GM19463 (cell line): ENCODE measurements at regions not wholly inside any gene's neighbourhood (a gene's known extent, or its start where the extent isn't known, plus 50 kb on each side); places are given as distances from the start of the nearest gene placed in this dataset.
"Not testable (repeated sequence)": the region's sequence is repeated elsewhere in the genome, so short reads cannot be mapped to it uniquely, and the experiment has no call there.

Experiments
- ATAC-seq: cut with Tn5 transposase; IDR thresholded peaks from one replicate; pipeline ENCODE4 v1.9.1; 2021; ENCODE audit warnings: mild to moderate bottlenecking, moderate library complexity; ENCODE audit not compliant: unreplicated experiment

DNA sequence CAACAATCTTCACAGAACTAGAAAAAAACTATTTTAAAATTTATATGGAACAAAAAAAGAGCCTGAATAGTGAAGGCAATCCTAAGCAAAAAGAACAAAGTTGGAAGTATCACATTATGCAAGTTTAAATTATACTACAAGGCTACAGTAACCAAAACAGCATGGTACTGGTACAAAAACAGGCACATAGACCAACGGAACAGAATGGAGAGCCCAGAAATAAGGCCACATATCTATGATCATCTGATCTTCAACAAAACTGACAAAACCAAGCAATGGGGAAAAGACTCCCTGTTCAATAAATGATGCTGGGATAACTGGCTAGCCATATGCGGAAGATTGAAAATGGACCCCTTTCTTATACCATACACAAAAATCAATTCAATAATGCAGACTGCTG lies 74.4 kb upstream of the RTN4 start:
- ATAC-seq, result not testable (repeated sequence)

DNA sequence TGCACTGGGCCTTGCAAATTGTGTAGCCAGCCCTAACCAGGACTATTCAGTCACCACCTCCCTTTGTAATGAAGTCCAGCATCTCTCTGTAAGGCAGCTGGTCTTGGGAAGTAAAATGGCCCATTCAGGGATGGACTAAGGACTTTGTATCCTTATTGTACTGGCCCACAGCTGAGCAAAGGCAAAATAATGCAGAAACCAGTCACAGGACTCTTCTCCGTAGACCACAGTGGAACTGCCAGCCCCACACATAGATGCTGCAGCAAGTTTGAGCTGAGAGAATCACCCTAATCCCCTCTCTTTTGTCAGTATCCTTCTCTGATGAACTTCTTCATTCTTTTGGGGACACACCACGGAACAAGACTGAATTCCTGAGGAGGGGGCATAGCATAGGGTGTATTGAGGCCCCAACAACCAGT lies 73.6 kb upstream of the RTN4 start:
- no peak for ATAC-seq

DNA sequence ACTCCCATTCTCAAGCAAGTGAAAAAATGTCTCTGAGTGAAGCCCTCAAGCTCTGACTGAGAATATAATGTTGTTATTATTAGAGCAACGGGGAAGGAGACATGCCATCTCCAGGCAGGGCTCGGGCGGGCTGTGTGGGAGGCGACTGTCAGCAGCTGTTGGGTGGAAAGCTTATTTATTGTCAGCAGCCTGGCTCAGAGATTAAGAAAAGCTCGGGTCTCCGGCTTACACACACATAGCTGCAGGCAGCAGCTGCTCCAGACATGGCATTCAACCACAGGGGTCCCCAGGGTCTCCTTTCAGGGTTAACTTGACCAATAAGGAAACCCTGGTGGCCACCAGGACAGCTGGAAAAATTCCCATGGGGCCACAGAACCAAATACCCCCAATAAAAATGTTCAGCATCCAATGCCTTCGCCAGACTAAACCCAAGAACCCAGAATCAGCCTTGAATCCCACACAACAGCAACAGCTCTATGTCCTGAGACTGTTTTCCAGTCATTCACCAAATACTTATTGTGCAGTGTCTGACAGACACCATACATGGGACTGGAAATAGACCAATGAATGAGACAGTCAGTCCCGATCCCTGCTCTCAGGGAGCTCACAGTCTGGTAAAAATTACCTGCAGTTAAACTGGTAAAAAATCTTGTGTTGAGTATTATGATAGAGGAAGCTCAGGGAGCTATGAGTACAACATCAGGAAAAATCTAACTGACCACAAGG lies 70.5 kb upstream of the RTN4 start:
- ATAC-seq, result no peak

DNA sequence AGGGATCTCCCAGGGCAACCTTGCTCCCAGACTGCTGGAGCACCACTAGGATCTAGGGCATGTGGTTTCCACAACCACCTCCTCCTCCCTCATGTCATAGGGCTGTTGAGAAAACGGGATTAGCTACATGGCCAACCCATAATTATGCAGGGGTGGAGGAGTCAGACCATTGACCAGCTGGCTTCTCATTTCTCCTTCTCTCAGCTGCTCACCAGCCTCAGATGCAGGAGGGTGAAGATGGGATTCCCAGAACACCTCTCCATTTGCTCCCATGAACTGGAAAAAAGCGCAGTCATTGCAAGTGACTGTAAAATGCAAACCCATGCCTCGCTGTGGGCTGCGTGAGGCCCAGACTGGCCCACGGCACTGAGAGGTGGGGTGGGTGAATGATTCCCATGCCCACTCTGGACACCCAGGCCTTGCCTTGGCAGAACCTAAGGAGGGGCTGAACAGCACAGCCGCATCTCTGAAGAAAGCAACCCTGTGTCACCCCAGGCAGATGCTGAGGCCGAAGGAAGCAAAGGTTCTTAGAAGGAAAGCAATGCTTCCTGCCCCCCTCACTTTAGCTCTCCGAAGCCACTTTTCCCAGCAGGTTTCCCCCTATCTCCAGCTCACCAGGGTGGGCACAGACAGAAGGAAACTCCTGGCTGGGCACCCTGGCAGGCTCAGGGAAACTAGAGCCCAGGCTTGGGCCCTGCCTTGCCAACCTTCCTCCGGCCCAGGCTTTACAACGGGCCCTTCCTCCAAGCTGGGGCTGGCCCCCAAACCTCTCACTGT lies 69.6 kb upstream of the RTN4 start:
- ATAC-seq, result no peak

DNA sequence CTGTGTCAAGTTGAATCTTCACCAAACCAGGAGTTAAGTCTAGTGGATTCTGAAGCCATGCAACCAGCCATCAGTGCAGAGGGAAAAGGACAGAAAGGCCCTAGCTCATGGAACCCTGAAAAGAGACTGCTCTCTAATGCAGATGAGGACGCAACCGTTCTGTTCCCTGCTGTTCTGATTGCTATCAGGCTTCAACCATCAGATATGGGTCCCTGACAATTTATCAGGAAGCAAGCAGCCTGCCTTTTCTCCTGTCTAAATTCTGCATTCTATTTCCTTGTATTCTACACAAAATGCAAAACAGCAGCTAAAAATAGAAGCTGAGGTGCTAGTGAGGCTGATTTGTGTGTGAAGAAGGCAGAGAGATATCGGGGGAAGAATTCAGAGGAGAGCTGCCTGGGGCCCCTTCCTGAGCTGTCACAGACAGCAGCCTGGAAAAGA lies 68.4 kb upstream of the RTN4 start:
- no peak for ATAC-seq

DNA sequence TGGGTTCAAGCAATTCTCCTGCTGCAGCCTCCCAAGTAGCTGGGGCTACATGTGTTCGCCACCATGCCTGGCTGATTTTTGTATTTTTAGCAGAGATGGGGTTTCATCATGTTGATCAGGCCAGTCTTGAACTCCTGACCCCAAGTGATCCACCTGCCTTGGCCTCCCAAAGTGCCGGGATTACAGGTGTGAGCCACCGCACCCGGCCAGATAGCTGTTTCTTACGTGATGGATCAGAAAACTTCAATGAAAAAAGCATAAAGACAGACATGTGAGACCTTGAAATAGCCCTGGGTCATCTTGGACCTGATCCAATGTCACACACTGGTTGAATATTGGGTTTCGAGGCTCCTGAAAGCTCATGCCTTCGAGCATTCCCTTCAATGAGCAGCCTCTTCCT lies 66.7 kb upstream of the RTN4 start:
- no peak for ATAC-seq

DNA sequence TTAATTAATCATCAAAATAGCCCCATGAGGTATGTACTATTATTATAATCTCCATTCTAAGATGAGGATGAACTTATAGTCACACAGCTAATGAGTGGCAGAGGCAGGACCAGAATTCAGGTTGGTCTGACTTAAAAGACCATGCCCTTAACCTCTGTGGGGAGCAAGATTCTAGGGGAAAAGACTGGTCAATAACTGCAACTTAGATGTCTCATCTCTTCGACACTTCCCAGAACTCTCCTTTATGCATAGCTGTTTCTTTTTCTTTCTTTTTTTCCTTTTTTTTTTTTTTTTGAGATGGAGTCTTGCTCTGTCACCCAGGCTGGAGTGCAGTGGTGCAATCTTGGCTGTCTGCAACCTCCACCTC lies 66.3 kb upstream of the RTN4 start:
- no peak for ATAC-seq

DNA sequence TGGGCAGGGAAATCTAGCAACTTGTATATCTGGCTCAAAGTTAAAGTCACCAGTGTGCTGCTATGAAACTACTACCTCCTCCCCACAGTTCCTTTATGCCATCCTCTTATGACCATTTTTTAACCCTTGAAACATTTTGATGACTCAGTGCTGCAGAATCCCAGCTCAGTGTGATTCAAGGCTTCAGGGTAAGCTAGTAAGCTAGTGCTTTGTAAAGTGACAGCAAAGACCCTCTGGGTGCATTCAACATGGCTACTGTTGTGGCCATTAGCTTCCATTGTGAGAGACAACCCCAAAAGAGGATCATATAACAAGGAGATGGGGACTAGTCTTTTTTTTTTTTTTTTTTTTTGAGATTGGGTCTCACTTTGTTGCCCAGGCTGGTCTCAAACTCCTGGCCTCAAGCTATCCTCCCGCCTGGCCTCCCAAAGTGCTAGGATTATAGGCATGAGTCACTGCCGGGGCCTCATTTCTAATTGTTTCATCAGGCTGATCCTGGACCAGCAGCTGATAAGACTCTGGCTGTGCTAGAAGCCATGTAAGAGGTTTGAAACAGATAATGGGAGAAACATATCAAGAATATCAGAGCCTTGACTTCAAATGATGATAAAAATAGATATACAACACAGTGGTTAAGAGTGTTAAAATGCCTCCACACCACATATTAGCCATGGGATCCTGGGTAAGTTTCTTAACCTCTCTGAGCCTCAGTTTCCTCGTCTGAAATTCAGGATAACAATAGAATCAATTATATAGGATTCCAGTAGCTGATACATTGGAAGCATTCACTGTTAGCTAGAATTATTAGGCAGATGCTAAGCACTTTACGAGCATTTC lies 65.7 kb upstream of the RTN4 start:
- ATAC-seq, result no peak

DNA sequence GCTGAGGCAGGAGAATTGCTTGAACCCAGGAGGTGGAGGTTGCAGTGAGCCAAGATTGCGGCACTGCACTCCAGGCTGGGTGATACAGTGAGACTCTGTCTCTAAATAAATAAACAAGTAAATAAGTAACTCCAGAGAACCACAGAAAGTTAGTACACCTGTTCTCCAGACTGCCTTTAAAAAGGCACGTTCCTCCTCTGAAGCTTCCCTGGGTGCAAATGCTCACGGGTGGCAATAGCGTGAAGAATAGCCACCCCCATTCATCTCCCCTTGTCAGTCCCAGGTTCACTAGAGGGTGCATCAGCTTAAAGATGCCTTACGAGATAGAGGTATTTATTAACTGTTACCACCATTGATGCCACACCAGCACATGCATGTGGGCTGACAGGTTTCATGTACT lies 64.3 kb upstream of the RTN4 start:
- peak; percentile 51 for ATAC-seq

DNA sequence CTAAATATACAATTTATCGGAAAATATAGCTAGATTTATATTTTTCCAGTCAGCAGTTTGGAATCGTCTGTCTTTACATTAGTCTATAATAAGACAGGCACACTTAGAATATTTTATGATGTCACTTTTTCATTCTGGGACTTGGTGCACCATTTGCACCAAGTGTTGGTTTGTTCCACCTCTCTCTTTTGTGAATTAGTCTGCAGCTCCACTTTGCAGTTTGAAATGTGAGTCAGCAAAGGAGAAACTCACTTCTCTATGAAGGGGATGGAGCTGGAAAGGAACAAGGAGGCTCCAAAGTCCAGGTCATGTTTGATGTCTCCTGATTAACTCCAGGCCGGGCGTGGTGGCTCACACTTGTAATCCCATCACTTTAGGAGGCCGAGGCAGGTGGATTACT lies 63.8 kb upstream of the RTN4 start:
- no peak for ATAC-seq

DNA sequence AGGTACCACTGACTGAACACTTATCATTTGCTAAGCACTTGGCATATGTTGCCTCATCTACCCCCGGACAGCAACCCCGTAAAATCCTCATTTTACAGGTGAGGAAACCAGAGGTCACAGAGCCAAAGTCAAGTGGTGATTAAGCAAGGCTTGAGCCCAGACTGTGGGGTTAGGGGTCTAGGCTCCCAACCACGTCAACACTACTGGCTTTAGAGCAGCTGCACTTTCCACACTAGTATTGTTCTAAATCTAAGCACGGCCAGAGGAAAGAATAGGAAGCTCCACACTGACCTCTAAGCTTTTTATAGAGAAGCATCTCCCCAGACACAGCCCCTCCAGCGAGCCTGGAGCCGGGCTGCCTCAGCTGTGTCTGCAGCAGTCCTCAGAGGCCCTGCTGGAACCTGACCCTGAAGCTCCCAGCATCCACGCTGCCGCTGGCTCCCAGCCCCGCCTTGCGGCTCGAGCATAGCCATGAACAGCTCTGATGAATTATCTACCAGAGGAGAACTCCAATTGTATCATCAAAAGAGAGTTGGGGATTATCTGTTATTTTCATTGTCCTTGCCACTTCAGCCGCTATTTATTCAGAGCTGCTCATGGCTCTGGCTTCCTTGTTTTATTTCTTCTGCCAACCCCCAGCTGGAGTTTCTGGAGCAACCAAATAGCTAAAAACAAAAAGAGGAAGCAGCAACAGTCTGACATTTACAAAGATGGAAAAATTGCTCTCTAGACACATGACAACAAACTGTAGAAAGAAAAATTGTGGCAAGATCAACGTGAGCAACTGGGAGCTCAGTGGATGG lies 62.2 kb upstream of the RTN4 start:
- ATAC-seq, result no peak

DNA sequence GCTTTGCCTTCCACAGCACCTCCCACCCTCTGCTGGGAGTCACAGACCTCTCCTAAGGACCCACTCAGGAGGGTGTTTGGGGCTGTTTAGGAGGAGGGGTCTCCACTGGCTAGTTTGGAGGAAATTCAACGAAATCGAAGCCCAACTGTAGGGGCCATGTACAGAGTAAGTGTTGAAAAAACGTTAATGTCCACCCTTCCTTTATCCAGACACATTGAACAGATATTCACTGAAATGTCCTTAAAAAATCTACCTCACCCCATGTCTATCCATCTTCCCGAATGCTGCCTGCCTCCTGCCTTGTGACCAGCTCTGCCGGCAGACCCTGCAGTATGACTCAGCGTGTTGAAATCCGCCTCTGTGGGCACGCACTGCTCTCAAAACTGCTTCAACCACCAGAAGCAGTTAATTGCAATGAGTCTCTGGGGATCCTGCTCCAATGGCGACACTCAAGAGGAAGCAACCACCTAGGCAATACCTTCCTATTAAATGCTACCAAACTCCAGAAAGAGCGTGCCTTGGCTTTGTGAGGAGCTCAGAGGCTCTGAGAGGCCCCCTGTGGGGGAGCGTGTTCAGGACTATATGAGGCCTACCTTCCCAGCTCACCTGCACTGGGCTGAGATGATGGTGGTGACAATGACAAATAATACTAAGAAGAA lies 61.4 kb upstream of the RTN4 start:
- ATAC-seq, result no peak

DNA sequence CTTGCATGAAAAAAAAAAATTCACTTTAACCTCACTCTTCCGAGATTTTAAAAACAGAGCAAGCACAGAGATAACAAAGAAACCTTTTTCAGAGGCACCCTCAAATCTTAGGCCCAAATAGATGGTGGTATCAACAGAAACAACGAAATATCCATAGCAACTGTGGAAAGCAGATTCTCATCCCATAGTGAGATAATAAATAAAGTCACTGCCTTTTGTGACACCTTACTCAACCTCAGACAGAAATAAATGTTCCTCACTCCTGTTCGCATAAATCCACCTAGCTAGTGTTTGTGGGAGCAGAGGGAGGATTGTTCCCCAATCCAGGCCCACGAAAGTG lies 60.9 kb upstream of the RTN4 start:
- ATAC-seq, result no peak

DNA sequence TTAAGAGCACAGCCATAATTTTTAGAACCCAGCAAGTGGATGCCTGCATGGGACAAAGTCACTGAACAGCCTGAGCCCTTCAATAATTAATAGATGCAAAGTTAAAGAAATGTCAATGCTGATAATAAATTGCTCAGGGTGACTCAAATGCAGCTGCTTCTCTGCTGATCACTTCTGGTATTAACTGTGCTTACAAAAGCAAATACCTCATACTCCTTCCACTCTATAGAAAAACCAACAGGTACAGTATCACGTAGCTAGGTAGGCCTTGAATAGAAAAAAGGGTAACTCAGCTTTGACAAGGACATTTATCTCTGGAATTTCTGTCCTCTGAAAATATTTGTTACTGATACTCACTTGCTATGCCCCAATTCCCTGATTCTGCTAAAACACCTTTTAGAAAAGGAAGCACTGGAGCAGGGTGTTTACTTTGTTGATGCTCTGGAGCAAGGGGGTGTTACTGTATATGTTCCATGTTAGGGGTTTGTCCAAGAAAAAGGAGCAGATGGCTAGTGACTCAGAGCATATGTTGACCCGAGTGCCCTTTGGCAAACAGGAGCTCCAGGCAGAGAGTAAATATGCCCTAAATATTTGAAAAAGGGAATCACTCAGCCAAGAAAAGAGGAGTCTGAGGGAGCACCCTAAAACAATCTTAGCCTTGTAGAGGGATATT lies 59.1 kb upstream of the RTN4 start:
- ATAC-seq, result no peak

DNA sequence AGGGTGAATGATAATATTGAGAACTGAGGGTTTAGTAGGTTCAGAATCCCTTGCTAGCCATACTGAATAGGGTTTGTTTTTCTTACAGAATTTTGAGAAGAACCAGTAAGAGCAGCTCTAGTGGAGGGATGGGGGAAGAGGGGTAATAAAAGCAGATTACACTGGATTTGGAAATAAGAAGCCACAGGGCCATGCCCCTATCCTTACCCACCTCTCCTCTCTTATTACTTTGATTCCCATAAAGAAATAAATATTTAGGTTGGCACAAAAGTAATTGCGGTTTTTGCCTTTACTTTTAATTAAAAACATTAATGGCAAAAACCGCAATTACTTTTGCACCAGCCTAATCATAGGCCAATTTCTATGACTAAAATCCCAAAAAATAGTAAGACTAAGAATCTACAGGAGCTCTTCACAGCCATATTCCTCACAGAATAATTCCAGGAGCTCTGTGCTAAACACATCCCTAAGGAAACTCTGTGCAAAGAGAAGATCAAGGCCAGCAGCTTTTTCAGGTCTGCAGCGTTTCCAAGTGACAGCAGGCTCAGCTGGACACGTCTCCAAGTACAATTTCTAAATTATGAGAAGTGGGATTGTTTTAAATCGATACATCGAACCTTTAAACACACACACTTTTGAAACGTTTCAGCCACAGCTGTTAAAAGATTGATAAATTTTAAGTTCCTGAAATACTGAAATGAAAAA lies 58.4 kb upstream of the RTN4 start:
- no peak for ATAC-seq

DNA sequence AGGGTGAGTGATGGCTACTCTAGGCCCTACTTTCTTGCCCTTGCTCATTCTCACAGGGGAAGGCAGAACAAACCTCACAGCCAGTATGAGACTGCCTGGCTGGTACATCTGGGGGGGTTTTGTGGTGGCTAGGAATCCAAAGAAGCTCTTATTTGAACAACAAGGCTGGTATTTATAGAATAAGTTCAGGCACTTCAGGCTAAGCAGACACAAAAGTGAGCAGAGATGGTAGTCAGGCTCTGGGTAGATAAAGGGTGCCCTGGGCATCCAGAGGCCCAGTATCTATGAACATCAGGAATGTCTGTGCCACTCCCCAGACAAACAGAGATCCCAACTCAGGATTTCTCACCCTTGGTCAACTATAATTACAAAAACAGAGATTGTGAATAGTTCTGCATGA lies 57.2 kb upstream of the RTN4 start:
- no peak for ATAC-seq

DNA sequence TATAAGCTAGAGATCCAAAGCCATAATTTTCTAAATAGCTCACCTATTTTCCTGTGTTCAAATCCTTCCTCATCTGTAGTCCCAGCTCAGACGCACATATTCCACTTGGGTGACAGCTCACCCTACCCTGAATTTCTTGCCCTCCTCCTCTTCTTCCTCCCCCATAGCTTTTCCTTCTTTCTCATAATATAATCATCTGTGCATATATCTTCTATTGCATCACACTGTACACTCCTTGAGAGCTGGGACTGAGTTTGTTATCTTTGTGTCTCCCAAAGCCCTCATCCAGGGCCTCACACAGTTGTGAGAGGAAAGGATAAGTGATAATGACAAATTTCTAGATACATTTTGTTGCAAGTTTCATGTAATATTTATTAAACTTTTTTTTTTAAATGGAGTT lies 55.9 kb upstream of the RTN4 start:
- no peak for ATAC-seq

DNA sequence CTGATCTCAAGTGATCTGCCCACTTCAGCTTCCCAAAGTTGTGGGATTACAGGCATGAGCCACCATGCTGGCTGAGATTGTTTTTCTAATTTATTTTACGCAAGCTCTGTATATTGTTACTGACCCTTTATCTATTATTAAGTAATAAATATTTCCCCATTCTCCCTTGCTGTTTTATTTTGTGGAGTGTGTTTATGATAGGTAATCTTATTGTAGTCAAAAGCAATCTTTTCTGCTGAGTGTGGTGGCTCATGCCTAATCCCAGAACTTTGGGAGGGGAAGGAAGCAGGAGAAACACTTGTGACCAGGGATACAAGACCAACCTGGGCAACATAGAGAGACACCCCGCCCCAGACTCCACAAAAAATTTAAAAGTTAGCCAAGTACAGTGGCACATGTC lies 55.2 kb upstream of the RTN4 start:
- ATAC-seq, result no peak

DNA sequence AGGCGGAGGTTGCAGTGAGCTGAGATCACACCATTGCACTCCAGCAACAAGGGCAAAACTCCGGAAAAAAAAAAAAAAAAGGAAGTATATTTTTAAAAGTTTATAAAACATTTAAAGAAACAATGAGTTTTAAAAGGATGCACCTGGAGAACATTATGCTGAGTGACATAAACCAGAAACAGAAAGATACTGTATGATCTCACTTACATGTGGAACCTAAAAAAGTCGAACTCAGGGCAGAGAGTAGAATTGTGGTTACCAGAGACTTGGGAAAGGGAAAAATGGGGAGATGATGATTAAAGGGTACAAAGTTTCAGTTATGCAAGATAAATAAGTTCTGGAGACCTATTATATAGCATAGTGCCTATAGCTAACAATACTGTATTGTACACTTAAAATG lies 52.8 kb upstream of the RTN4 start:
- ATAC-seq, result no peak
